Spleen (tissue), 11 donors: ENCODE measurements at regions not wholly inside any gene's neighbourhood (a gene's known extent, or its start where the extent isn't known, plus 50 kb on each side); places are given as distances from the start of the nearest gene placed in this dataset.
A peak's percentile ranks its signal among the peaks of the same experiment; 100 is the strongest.

Source experiments
- DNase-seq: peaks from one replicate; pipeline ENCODE4 v3.0.0-alpha.2; 2020
- H3K27ac ChIP-seq, 8 donors: fragments of 200-600 bp; sonication (generic) in 7 of 8; 1 replicate in 4 of 8; 2 replicates in 4 of 8; pipeline versions ENCODE4 v1.5.0 to v1.8.0; 2016 to 2021; ENCODE audit warnings: inconsistent platforms in 4 of 8, mild to moderate bottlenecking in 4 of 8, moderate library complexity in 1 of 8
- H3K27me3 ChIP-seq, 7 donors: fragments of 200-600 bp; sonication (generic) in 6 of 7; replicated peaks in 1 of 7; 1 replicate in 4 of 7; 2 replicates in 3 of 7; pipeline versions ENCODE4 v1.5.0 to v1.8.0; 2016 to 2021; ENCODE audit warnings: inconsistent platforms in 3 of 7, mild to moderate bottlenecking in 1 of 7
- H3K36me3 ChIP-seq, 6 donors: fragments of 200-600 bp; sonication (generic) in 5 of 6; 1 replicate in 4 of 6; 2 replicates in 2 of 6; pipeline versions ENCODE4 v1.5.0 to v1.8.0; 2016 to 2021; ENCODE audit warnings: inconsistent platforms in 2 of 6
- H3K4me1 ChIP-seq, 6 donors: fragments of 200-600 bp; sonication (generic) in 5 of 6; 1 replicate in 3 of 6; 2 replicates in 3 of 6; pipeline versions ENCODE4 v1.5.0 to v1.8.0; 2016 to 2021; ENCODE audit warnings: inconsistent platforms in 3 of 6
- H3K4me3 ChIP-seq, 8 donors: fragments of 200-600 bp; sonication (generic) in 7 of 8; 1 replicate in 4 of 8; 2 replicates in 4 of 8; pipeline versions ENCODE4 v1.5.0 to v1.8.0; 2016 to 2021; ENCODE audit warnings: inconsistent platforms in 4 of 8, mild to moderate bottlenecking in 4 of 8, moderate library complexity in 2 of 8
- H3K9me3 ChIP-seq, 8 donors: fragments of 200-600 bp; sonication (generic) in 7 of 8; 1 replicate in 4 of 8; 2 replicates in 4 of 8; pipeline versions ENCODE4 v1.5.0 to v1.8.0; 2016 to 2021; ENCODE audit warnings: inconsistent platforms in 4 of 8
- CTCF ChIP-seq, 11 experiments: fragments of 200-600 bp in 7 of 11; fragments of 450-650 bp in 4 of 11; sonication (generic) in 4 of 11; IDR thresholded peaks in 8 of 11; conservative IDR thresholded peaks in 3 of 11; 1 replicate in 7 of 11; 2 replicates in 4 of 11; pipeline versions ENCODE4 v1.4.0 to v1.8.0; 2016 to 2021; ENCODE audit warnings: antibody characterized with exemption in 11 of 11, inconsistent platforms in 4 of 11, mild to moderate bottlenecking in 1 of 11
- POLR2A ChIP-seq, 3 donors: fragments of 450-650 bp; IDR thresholded peaks; one replicate each; pipeline ENCODE4 v1.5.1; 2017; ENCODE audit warnings: antibody characterized with exemption in 3 of 3, mild to moderate bottlenecking in 1 of 3
- POLR2AphosphoS5 ChIP-seq, 3 donors: sonication (generic); formaldehyde crosslinking; IDR thresholded peaks; one replicate each; pipeline ENCODE4 v1.5.1; 2017; ENCODE audit warnings: antibody characterized with exemption in 3 of 3
- WGBS, 5 donors: extraction: QIAGEN DNeasy Blood & Tissue Kit in 3 of 5; methylation state at CpG; one replicate each; pipeline versions ENCODE4 v1.1.5 to v1.1.7; 2013 to 2018; 5-methylcytosine and 5-hydroxymethylcytosine counted together
- intact Hi-C: fragments of 100-400 bp; cut with DNase I; formaldehyde crosslinking; loops from one replicate; pipeline ENCODE4 v1.15.0; 2023; ENCODE audit warnings: low total_unique reads
- donor health status: healthy with polysubstance abuse.
- donor health status: DM: no; HTN: no; CAD: no; lungs with moderate emphysema.
- donor health status: DM: no; HTN: no; CAD: no.
- donor health status: Bipolar disorder and iron deficiency.
- donor health status: healthy.
- donor health status: DM: no; HTN: no; CAD: no.
- donor health status: DM: yes; HTN: yes; CAD: no.

GRCh38 chr9:110124439-110124838 is 83.5 kb downstream of the C9orf152 start:
- H3K4me3 ChIP-seq = no peak overlapping the region
- WGBS, 5 donors = 72 to 93% (median 89%) methylated on average over 4 of the region's 4 CpGs
- no peaks in the 10 kb centered on the region for H3K36me3 ChIP-seq
- TF ChIP-seq CTCF (IDR thresholded peaks at IDR 0.05 in 8 of 11, conservative IDR thresholded peaks at IDR 0.05 in 3 of 11) = no peak
- no peak for TF ChIP-seq POLR2AphosphoS5 (IDR thresholded peaks at IDR 0.05)
- TF ChIP-seq POLR2A (IDR thresholded peaks at IDR 0.05) = no peak
- DNase-seq = no peak
- peak overlapping the region in 7 of 8 donors; percentile 1 to 85 (median 75) for H3K27ac ChIP-seq
- H3K4me1 ChIP-seq = peaks cover 42 to 95% (median 72%) of the 10 kb centered on the region in 6 donors
- H3K9me3 ChIP-seq = no peaks in the 10 kb centered on the region
- no peaks in the 10 kb centered on the region for H3K27me3 ChIP-seq
- intact Hi-C loops = no loop called here

GRCh38 chr9:110125207-110125751 is 82.7 kb downstream of the C9orf152 start:
- Histone ChIP-seq H3K27ac (peak overlapping the region in 7 of 8 donors; percentile 53 to 85 (median 75)), H3K9me3 (no peaks in the 10 kb centered on the region), H3K36me3 (no peaks in the 10 kb centered on the region), H3K4me3 (peak overlapping the region in 5 of 8 donors; percentile 1 to 46 (median 14)), H3K27me3 (no peaks in the 10 kb centered on the region), H3K4me1 (peaks cover 48 to 100% (median 80%) of the 10 kb centered on the region in 6 donors)
- peak; percentile 81 for DNase-seq
- intact Hi-C loops = no loop called here
- WGBS, 5 donors = 59 to 72% (median 67%) methylated on average over 16 of the region's 16 CpGs
- TF ChIP-seq CTCF (IDR thresholded peaks at IDR 0.05 in 8 of 11, conservative IDR thresholded peaks at IDR 0.05 in 3 of 11) (no peak), POLR2AphosphoS5 (IDR thresholded peaks at IDR 0.05) (peak; percentile 80 to 84 (median 82)), POLR2A (IDR thresholded peaks at IDR 0.05) (peak in 1 of 3 donors; percentile 28)

- Histone ChIP-seq H3K27ac (peak overlapping the region; percentile 36 to 85 (median 75)), H3K36me3 (no peaks in the 10 kb centered on the region), H3K4me1 (peaks cover 54 to 100% (median 81%) of the 10 kb centered on the region in 6 donors), H3K27me3 (no peaks in the 10 kb centered on the region), H3K9me3 (no peaks in the 10 kb centered on the region), H3K4me3 (peak overlapping the region in 6 of 8 donors; percentile 1 to 46 (median 16))
- TF ChIP-seq POLR2A (IDR thresholded peaks at IDR 0.05) (no peak), CTCF (IDR thresholded peaks at IDR 0.05 in 8 of 11, conservative IDR thresholded peaks at IDR 0.05 in 3 of 11) (no peak)
- DNase-seq = no peak
- WGBS, 5 donors = 32 to 49% (median 41%) methylated on average over 8 of the region's 8 CpGs
- intact Hi-C loops = no loop called here
Measured at GRCh38 chr9:110125763-110126351, 82.1 kb downstream of the C9orf152 start.

- no peak for DNase-seq
- TF ChIP-seq CTCF (IDR thresholded peaks at IDR 0.05 in 8 of 11, conservative IDR thresholded peaks at IDR 0.05 in 3 of 11) (no peak), POLR2A (IDR thresholded peaks at IDR 0.05) (no peak), POLR2AphosphoS5 (IDR thresholded peaks at IDR 0.05) (no peak)
- Histone ChIP-seq H3K4me1 (peaks cover 55 to 100% (median 81%) of the 10 kb centered on the region in 6 donors), H3K27me3 (no peaks in the 10 kb centered on the region), H3K9me3 (no peaks in the 10 kb centered on the region), H3K36me3 (no peaks in the 10 kb centered on the region), H3K27ac (peak overlapping the region; percentile 36 to 85 (median 75)), H3K4me3 (peak overlapping the region in 6 of 8 donors; percentile 6 to 46 (median 16))
- intact Hi-C loops = no loop called here
- WGBS, 5 donors = 15 to 33% (median 23%) methylated on average over 7 of the region's 7 CpGs
Measured at GRCh38 chr9:110126499-110126941, 81.4 kb downstream of the C9orf152 start.
